ENCODE measurements at regions not wholly inside any gene's neighbourhood (a gene's known extent, or its start where the extent isn't known, plus 50 kb on each side); places are given as distances from the start of the nearest gene placed in this dataset.

- intact Hi-C loops (cut with DNase I; ENCODE audit: low total_unique reads) = no loop called here
These were observed 668.2 kb upstream of the MARCKS start for GRCh38 chr6:113188962-113189361.

GRCh38 chr6:113190170-113190569, 667.0 kb upstream of the MARCKS start:
- Histone ChIP-seq H3K4me1 (no peaks in the 10 kb centered on the region), H3K4me3 (no peak overlapping the region), H3K27ac (no peak overlapping the region), H3K9me3 (no peaks in the 10 kb centered on the region), H3K36me3 (no peaks in the 10 kb centered on the region), H3K27me3 (no peaks in the 10 kb centered on the region)
- intact Hi-C loops (cut with DNase I; ENCODE audit: low total_unique reads) = no loop called here
- TF ChIP-seq CTCF (IDR thresholded peaks at IDR 0.05) (no peak), POLR2A (IDR thresholded peaks at IDR 0.05) (no peak)
- no peak for DNase-seq

More at GRCh38 chr6:113188962-113189361, 668.2 kb upstream of the MARCKS start:
- Histone ChIP-seq H3K4me3 (no peak overlapping the region), H3K27me3 (no peaks in the 10 kb centered on the region), H3K4me1 (no peaks in the 10 kb centered on the region), H3K27ac (no peak overlapping the region), H3K36me3 (no peaks in the 10 kb centered on the region), H3K9me3 (no peaks in the 10 kb centered on the region)
- DNase-seq = no peak
- no peak for TF ChIP-seq POLR2A (IDR thresholded peaks at IDR 0.05)
- TF ChIP-seq CTCF (IDR thresholded peaks at IDR 0.05) = no peak

- Histone ChIP-seq H3K9me3 (no peaks in the 10 kb centered on the region), H3K36me3 (no peaks in the 10 kb centered on the region), H3K27me3 (no peaks in the 10 kb centered on the region), H3K27ac (no peak overlapping the region), H3K4me3 (no peak overlapping the region), H3K4me1 (no peaks in the 10 kb centered on the region)
- DNase-seq = no peak
- intact Hi-C loops (cut with DNase I; ENCODE audit: low total_unique reads) = no loop called here
- TF ChIP-seq POLR2A (IDR thresholded peaks at IDR 0.05) (no peak), CTCF (IDR thresholded peaks at IDR 0.05) (no peak)
These were observed 663.1 kb upstream of the MARCKS start for GRCh38 chr6:113194090-113194489.

- Histone ChIP-seq H3K4me3 (no peak overlapping the region), H3K27ac (no peak overlapping the region), H3K27me3 (no peaks in the 10 kb centered on the region), H3K36me3 (no peaks in the 10 kb centered on the region), H3K4me1 (no peaks in the 10 kb centered on the region), H3K9me3 (no peaks in the 10 kb centered on the region)
- DNase-seq = no peak
- TF ChIP-seq CTCF (IDR thresholded peaks at IDR 0.05) (no peak), POLR2A (IDR thresholded peaks at IDR 0.05) (no peak)
- intact Hi-C loops (cut with DNase I; ENCODE audit: low total_unique reads) = no loop called here
These were observed 654.1 kb upstream of the MARCKS start for GRCh38 chr6:113202852-113203714.

DNA sequence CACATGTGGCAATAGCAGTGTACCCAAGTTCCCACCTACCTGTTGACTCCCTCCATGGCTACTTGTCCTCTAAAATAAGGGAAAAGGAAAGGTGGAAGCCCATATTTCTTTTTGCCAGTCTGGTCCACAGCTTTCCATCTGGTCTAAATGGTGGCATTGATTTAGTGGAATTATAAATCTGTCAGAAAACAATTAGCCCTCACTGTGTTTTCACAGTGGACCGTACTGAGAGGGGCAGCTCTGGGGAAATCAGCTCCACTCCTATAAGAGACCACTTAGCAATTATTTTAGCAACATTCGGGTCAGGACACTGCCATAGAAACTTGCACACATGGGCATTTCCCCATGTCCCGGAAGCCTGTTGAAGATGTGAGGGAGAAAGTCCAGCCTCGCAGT, 653.4 kb upstream of the MARCKS start:
- no peak for DNase-seq
- Histone ChIP-seq H3K4me1 (no peaks in the 10 kb centered on the region), H3K27me3 (no peaks in the 10 kb centered on the region), H3K4me3 (no peak overlapping the region), H3K9me3 (no peaks in the 10 kb centered on the region), H3K27ac (no peak overlapping the region), H3K36me3 (no peaks in the 10 kb centered on the region)
- intact Hi-C loops (cut with DNase I; ENCODE audit: low total_unique reads) = no loop called here
- TF ChIP-seq POLR2A (IDR thresholded peaks at IDR 0.05) (no peak), CTCF (IDR thresholded peaks at IDR 0.05) (no peak)
